ENCODE measurements at regions not wholly inside any gene's neighbourhood (a gene's known extent, or its start where the extent isn't known, plus 50 kb on each side); places are given as distances from the start of the nearest gene placed in this dataset.

- DNase-seq (ENCODE audit: low spot score in 2 of 2), result no peak
- no peak overlapping the region for H3K4me3 ChIP-seq (ENCODE audit: low read depth, poor library complexity, severe bottlenecking)
- TF ChIP-seq POLR2A (IDR thresholded peaks at IDR 0.05) (no peak), CTCF (IDR thresholded peaks at IDR 0.05) (no peak)
- intact Hi-C loops (cut with DNase I; ENCODE audit: low total_unique reads), result no loop called here
- whole genome bisulfite sequencing, 2 donors, result 66 to 68% methylated on average over 3 of the region's 3 CpGs
These were observed 97.0 kb downstream of the AGTR2 start for GRCh38 chrX:116267511-116268040.

- DNase-seq (ENCODE audit: low spot score in 2 of 2), result no peak
- no peak overlapping the region for H3K4me3 ChIP-seq (ENCODE audit: low read depth, poor library complexity, severe bottlenecking)
- WGBS, 2 donors, result 15 to 22% methylated on average over 3 of the region's 3 CpGs
- TF ChIP-seq POLR2A (IDR thresholded peaks at IDR 0.05) (no peak), CTCF (IDR thresholded peaks at IDR 0.05) (no peak)
- intact Hi-C loops (cut with DNase I; ENCODE audit: low total_unique reads), result no loop called here
These were observed 101.8 kb downstream of the AGTR2 start for GRCh38 chrX:116272322-116272721.

- TF ChIP-seq CTCF (IDR thresholded peaks at IDR 0.05), result no peak
- no peak for TF ChIP-seq POLR2A (IDR thresholded peaks at IDR 0.05)
- no peak for DNase-seq (ENCODE audit: low spot score in 2 of 2)
- intact Hi-C loops (cut with DNase I; ENCODE audit: low total_unique reads), result no loop called here
- no peak overlapping the region for H3K4me3 ChIP-seq (ENCODE audit: low read depth, poor library complexity, severe bottlenecking)
These were observed 102.3 kb downstream of the AGTR2 start for GRCh38 chrX:116272861-116273260.

- intact Hi-C loops (cut with DNase I; ENCODE audit: low total_unique reads), result no loop called here
- TF ChIP-seq POLR2A (IDR thresholded peaks at IDR 0.05) (no peak), CTCF (IDR thresholded peaks at IDR 0.05) (no peak)
- 40 to 47% methylated on average over 1 of the region's 1 CpG for WGBS, 2 donors
- DNase-seq (ENCODE audit: low spot score in 2 of 2), result no peak
- no peak overlapping the region for H3K4me3 ChIP-seq (ENCODE audit: low read depth, poor library complexity, severe bottlenecking)
These were observed 105.7 kb downstream of the AGTR2 start for GRCh38 chrX:116276261-116276660.

GRCh38 chrX:116277351-116278225 lies 107.0 kb downstream of the AGTR2 start:
- TF ChIP-seq CTCF (IDR thresholded peaks at IDR 0.05), result no peak
- no peak for TF ChIP-seq POLR2A (IDR thresholded peaks at IDR 0.05)
- WGBS, 2 donors, result 53 to 56% methylated on average over 7 of the region's 7 CpGs
- intact Hi-C loops (cut with DNase I; ENCODE audit: low total_unique reads), result no loop called here
- H3K4me3 ChIP-seq (ENCODE audit: low read depth, poor library complexity, severe bottlenecking), result no peak overlapping the region
- no peak for DNase-seq (ENCODE audit: low spot score in 2 of 2)

All from lower leg skin (tissue), 4 donors.